DOHH2 (cell line): ENCODE measurements at regions not wholly inside any gene's neighbourhood (a gene's known extent, or its start where the extent isn't known, plus 50 kb on each side); places are given as distances from the start of the nearest gene placed in this dataset.

Experiments
- H3F3A ChIP-seq: fragments of 200-600 bp; sonication (generic), shearing (Covaris generic); 2 replicates; pipeline ENCODE4 v1.6.0; 2016; ENCODE audit warnings: antibody characterized with exemption, mild to moderate bottlenecking; ENCODE audit not compliant: control insufficient read depth, insufficient read depth
- H3K27ac ChIP-seq: fragments of 200-600 bp; sonication (generic); 2 replicates; pipeline ENCODE4 v1.5.1; 2014; ENCODE audit warnings: low read depth, mild to moderate bottlenecking, low read length, moderate library complexity
- H3K27me3 ChIP-seq: fragments of 200-600 bp; sonication (generic); 2 replicates; pipeline ENCODE4 v1.6.1; 2014; ENCODE audit warnings: mild to moderate bottlenecking, low read length, mixed read lengths; ENCODE audit not compliant: control insufficient read depth
- H3K36me3 ChIP-seq: fragments of 200-600 bp; sonication (generic); 2 replicates; pipeline ENCODE4 v1.6.1; 2014; ENCODE audit warnings: mild to moderate bottlenecking, low read length, moderate library complexity, mixed read lengths; ENCODE audit not compliant: control insufficient read depth
- H3K4me1 ChIP-seq: fragments of 200-600 bp; sonication (generic); 2 replicates; pipeline ENCODE4 v1.6.1; 2014; ENCODE audit warnings: mild to moderate bottlenecking, low read length, mixed read lengths; ENCODE audit not compliant: control insufficient read depth
- H3K4me2 ChIP-seq: fragments of 200-600 bp; sonication (generic); 2 replicates; pipeline ENCODE4 v1.6.0; 2014; ENCODE audit warnings: mild to moderate bottlenecking, low read length, moderate library complexity
- H3K4me3 ChIP-seq: fragments of 200-600 bp; sonication (generic); 2 replicates; pipeline ENCODE4 v1.5.1; 2014; ENCODE audit warnings: mild to moderate bottlenecking, low read length, mixed read lengths
- H3K79me2 ChIP-seq: fragments of 200-600 bp; sonication (generic); 2 replicates; pipeline ENCODE4 v1.6.1; 2014; ENCODE audit warnings: mild to moderate bottlenecking, low read length, mixed read lengths; ENCODE audit not compliant: control insufficient read depth
- H3K9me2 ChIP-seq: fragments of 200-600 bp; sonication (generic); replicated peaks from 2 replicates; pipeline ENCODE4 v1.6.1; 2014; ENCODE audit warnings: mild to moderate bottlenecking, low read length, mixed read lengths; ENCODE audit not compliant: control insufficient read depth
- H3K9me3 ChIP-seq: fragments of 200-600 bp; sonication (generic); 2 replicates; pipeline ENCODE4 v1.6.1; 2014; ENCODE audit warnings: antibody characterized with exemption, low read length, mixed read lengths; ENCODE audit not compliant: control insufficient read depth, insufficient read depth
- H4K20me1 ChIP-seq: fragments of 200-600 bp; sonication (generic); 2 replicates; pipeline ENCODE4 v1.6.0; 2014; ENCODE audit warnings: low read depth, mild to moderate bottlenecking, antibody characterized with exemption, low read length, moderate library complexity; ENCODE audit not compliant: control insufficient read depth, insufficient read depth
- EZH2phosphoT487 ChIP-seq: fragments of 200-600 bp; sonication (generic); IDR thresholded peaks from 2 replicates; pipeline ENCODE4 v1.6.1; 2017; ENCODE audit warnings: borderline replicate concordance, mild to moderate bottlenecking, antibody characterized with exemption, low read length, moderate library complexity, mixed read lengths
- TF ChIP-seq, protein P1 (sequence below): fragments of 200-600 bp; sonication (generic); IDR thresholded peaks from one replicate; pipeline ENCODE4 v1.5.1; 2014; ENCODE audit warnings: antibody characterized with exemption, mild to moderate bottlenecking, low read depth, low read length; ENCODE audit not compliant: poor library complexity, severe bottlenecking

DNA sequence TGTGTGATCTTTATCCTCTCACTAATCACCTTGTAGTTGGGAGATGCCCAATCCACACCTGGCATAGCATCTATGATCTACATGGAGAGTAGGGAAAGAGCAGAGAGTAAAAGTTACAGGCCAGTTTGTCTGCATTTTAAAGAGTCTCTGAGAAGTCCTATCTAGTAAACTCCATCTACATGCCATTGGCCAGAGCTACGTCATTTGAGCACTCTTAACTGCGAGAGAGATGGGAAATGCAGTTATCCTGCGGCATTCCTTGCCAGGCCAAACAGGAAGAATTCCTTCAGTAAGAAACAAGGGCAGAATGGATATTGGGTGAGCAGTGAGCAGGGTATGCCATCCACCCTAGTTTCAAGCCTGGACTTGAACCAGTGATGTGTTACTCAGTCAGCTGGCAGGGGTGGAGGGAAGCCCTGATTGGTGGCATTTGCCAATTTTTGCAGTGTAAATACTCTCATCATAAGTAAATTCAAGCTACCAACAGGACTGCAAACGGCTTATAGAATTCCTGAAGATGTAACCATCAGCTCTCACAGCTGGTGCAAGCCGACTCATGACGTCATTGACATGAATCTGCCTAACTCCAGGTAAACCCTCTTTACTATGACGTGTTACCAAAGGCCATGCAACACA lies 156.8 kb upstream of the MSX2 start:
- Histone ChIP-seq H3K4me3 (no peak overlapping the region), H3K27me3 (no peaks in the 10 kb centered on the region), H3K79me2 (no peaks in the 10 kb centered on the region), H3K36me3 (no peaks in the 10 kb centered on the region), H4K20me1 (no peaks in the 10 kb centered on the region), H3K9me2 (no peaks in the 10 kb centered on the region), H3K27ac (no peak overlapping the region), H3K4me2 (no peak overlapping the region), H3K4me1 (no peaks in the 10 kb centered on the region), H3K9me3 (no peaks in the 10 kb centered on the region), H3F3A (no peaks in the 10 kb centered on the region)
- no peak for TF ChIP-seq EZH2phosphoT487
- TF ChIP-seq, protein P1, sequence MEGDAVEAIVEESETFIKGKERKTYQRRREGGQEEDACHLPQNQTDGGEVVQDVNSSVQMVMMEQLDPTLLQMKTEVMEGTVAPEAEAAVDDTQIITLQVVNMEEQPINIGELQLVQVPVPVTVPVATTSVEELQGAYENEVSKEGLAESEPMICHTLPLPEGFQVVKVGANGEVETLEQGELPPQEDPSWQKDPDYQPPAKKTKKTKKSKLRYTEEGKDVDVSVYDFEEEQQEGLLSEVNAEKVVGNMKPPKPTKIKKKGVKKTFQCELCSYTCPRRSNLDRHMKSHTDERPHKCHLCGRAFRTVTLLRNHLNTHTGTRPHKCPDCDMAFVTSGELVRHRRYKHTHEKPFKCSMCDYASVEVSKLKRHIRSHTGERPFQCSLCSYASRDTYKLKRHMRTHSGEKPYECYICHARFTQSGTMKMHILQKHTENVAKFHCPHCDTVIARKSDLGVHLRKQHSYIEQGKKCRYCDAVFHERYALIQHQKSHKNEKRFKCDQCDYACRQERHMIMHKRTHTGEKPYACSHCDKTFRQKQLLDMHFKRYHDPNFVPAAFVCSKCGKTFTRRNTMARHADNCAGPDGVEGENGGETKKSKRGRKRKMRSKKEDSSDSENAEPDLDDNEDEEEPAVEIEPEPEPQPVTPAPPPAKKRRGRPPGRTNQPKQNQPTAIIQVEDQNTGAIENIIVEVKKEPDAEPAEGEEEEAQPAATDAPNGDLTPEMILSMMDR, result no peak

DNA sequence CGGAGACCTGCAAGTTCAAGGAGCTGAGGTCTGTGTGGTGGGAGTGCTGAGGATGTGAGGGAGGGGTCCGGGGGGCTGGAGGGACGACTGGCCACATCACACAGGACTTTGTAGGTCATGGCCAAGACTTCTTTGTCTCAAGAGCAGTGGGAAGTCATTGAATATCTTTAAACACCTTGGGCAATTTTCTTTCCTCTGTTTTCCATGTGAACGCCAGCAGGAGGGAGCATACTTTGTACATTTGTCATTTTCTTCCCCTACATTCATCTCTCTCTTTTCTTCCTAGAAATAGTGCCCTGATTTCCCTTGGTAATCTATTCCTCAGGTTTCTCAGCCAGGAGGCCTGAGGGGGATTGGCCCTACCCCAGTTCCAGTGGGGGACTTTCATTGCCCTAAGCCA lies 153.7 kb upstream of the MSX2 start:
- no peak overlapping the region for H3K27ac ChIP-seq
- TF ChIP-seq, protein P1, result no peak
- TF ChIP-seq EZH2phosphoT487, result no peak
- no peaks in the 10 kb centered on the region for H3F3A ChIP-seq
- H3K36me3 ChIP-seq, result no peaks in the 10 kb centered on the region
- no peaks in the 10 kb centered on the region for H3K9me3 ChIP-seq
- no peaks in the 10 kb centered on the region for H3K4me1 ChIP-seq
- no peaks in the 10 kb centered on the region for H3K79me2 ChIP-seq
- H4K20me1 ChIP-seq, result no peaks in the 10 kb centered on the region
- no peaks in the 10 kb centered on the region for H3K9me2 ChIP-seq
- no peak overlapping the region for H3K4me2 ChIP-seq
- H3K27me3 ChIP-seq, result no peaks in the 10 kb centered on the region
- no peak overlapping the region for H3K4me3 ChIP-seq

DNA sequence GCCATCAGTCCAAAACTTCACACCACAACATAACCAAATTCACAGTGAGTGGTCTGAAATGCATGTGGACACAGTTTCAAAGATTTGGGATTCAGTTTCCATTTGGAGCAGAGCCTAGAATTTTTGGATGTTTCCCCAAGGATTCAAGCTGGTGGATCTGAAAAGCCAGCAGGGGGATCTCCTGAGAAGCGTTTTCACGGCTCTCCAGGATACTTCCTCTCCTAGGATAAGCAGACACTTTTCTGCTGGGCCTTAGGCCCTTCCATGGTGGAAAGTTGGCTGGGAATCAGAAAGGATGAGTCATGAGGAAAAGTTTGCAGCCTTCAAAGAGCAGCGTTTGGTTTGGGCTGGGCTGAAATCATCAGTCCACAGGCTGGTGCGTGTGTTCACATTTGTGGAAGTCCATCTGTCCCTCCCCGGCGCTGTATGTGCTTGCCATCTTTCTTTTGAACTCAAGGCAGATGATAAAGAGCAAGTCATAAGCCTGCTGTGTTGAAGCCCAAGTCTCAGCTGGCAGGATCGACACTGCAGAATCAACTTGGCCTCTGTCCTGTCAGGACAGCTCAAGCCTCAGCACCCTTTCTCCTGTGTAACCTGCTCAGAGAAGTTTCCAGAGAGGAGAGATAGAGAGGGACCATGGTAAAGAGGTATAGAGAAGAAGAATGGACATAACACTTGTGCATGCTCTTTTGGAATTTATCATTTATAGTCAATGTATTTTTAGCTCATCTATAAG lies 152.6 kb upstream of the MSX2 start:
- Histone ChIP-seq H3K27me3 (no peaks in the 10 kb centered on the region), H3K4me3 (no peak overlapping the region), H3F3A (no peaks in the 10 kb centered on the region), H3K9me3 (no peaks in the 10 kb centered on the region), H3K27ac (no peak overlapping the region), H4K20me1 (no peaks in the 10 kb centered on the region), H3K4me1 (no peaks in the 10 kb centered on the region), H3K9me2 (no peaks in the 10 kb centered on the region), H3K36me3 (no peaks in the 10 kb centered on the region), H3K79me2 (no peaks in the 10 kb centered on the region), H3K4me2 (no peak overlapping the region)
- TF ChIP-seq, protein P1, result no peak
- no peak for TF ChIP-seq EZH2phosphoT487
